Urinary bladder (tissue), 3 donors: ENCODE measurements at regions not wholly inside any gene's neighbourhood (a gene's known extent, or its start where the extent isn't known, plus 50 kb on each side); places are given as distances from the start of the nearest gene placed in this dataset.
"Not testable (repeated sequence)": the region's sequence is repeated elsewhere in the genome, so short reads cannot be mapped to it uniquely, and the experiment has no call there.

Experiments
- DNase-seq: peaks from one replicate; pipeline ENCODE4 v3.0.0-alpha.2; 2015; ENCODE audit errors: extremely low spot score
- H3K27ac ChIP-seq: one replicate; pipeline ENCODE4 v1.5.1; 2013; ENCODE audit warnings: low read depth, mild to moderate bottlenecking, moderate library complexity
- H3K36me3 ChIP-seq: one replicate; pipeline ENCODE4 v1.6.1; 2013; ENCODE audit warnings: mild to moderate bottlenecking, moderate library complexity; ENCODE audit not compliant: insufficient read depth
- H3K4me1 ChIP-seq: one replicate; pipeline ENCODE4 v1.6.1; 2013; ENCODE audit warnings: mild to moderate bottlenecking, moderate library complexity; ENCODE audit not compliant: insufficient read depth
- H3K4me3 ChIP-seq: one replicate; pipeline ENCODE4 v1.5.1; 2013; ENCODE audit warnings: low read depth, low read length
- WGBS: extraction: QIAGEN DNeasy Blood & Tissue Kit; methylation state at CpG from one replicate; pipeline ENCODE4 v1.1.7; 2013; 5-methylcytosine and 5-hydroxymethylcytosine counted together
- donor health status: healthy with polysubstance abuse.
- donor health status: healthy.

- Histone ChIP-seq H3K4me3 (no peak overlapping the region), H3K4me1 (no peaks in the 10 kb centered on the region), H3K36me3 (no peaks in the 10 kb centered on the region), H3K27ac (no peak overlapping the region)
- no peak for DNase-seq
- 69% methylated on average over 8 of the region's 8 CpGs for WGBS
These were observed 139.3 kb upstream of the MXRA5 start for GRCh38 chrX:3485727-3486126.

DNA sequence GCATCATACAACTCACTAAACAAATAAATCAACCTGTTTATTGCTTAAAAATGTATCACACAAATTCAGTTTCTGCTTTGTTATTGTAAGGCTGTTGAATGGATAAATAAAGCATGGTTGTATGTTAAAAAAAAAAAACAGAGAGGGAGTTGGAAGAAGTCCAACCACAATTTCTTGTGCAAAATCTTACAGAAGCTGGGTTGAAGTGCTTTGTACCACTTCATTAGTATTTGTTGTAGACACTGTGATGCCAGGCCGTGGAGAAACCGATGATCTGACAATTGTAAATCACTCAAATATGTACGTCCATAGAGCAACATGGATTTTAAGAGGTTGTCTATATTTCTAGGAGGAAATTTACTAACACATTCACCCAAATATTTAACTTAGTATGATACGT, 132.6 kb upstream of the MXRA5 start:
- no peak for DNase-seq
- Histone ChIP-seq H3K36me3 (no peaks in the 10 kb centered on the region), H3K4me1 (no peaks in the 10 kb centered on the region), H3K27ac (no peak overlapping the region), H3K4me3 (no peak overlapping the region)
- 34% methylated on average over 4 of the region's 4 CpGs for WGBS

- DNase-seq, result no peak
- H3K27ac ChIP-seq, result no peak overlapping the region
- no peaks in the 10 kb centered on the region for H3K4me1 ChIP-seq
- 94% methylated on average over 4 of the region's 4 CpGs for WGBS
- no peaks in the 10 kb centered on the region for H3K36me3 ChIP-seq
- H3K4me3 ChIP-seq, result no peak overlapping the region
These were observed 130.5 kb upstream of the MXRA5 start for GRCh38 chrX:3476973-3477372.

DNA sequence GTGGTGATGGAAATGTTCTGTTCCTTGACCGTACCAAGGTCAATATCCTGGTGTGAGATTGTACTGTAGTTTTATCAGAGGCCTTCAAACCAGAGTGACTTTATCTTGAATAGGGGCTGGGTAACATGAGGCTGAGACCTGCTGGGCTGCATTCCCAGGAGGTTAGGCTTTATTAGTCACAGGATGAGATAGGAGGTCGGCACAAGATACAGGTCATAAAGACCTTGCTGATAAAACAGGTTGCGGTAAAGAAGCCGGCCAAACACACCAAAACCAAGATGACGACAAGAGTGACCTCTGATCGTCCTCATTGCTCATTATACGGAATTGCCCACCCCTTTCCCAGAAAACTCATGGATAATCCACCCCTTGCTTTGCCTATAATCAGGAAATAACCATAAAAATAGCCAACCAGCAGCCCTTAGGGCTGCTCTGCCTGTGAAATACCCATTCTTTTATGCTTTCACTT, 123.8 kb upstream of the MXRA5 start:
- DNase-seq, H3K4me1 ChIP-seq, H3K4me3 ChIP-seq, H3K27ac ChIP-seq, H3K36me3 ChIP-seq: not testable (repeated sequence)
- WGBS, result 70% methylated on average over 7 of the region's 7 CpGs

- Histone ChIP-seq H3K4me1 (no peaks in the 10 kb centered on the region), H3K4me3 (no peak overlapping the region), H3K27ac (no peak overlapping the region), H3K36me3 (no peaks in the 10 kb centered on the region)
- no peak for DNase-seq
- WGBS, result 91% methylated on average over 2 of the region's 2 CpGs
These were observed 121.6 kb upstream of the MXRA5 start for GRCh38 chrX:3468031-3468430.

DNA sequence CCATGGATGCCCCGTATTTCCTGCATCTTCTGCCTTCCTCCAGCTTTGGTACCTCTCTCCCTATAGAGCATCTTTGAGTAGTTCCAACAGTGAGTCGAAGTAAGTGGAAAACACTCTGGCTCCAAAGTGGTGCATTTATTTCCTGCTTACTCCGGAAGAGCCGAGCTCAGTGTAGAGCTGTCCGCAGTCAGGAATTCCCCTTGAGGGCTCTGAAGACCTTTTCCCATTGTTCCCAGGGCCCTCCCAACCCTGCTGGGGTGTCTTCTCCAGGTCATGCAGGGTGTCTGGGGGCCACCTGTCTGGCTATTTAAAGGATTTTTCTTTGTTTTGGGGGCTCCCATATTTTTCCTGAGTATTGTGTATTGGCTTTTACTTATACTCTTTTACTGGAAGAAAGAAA, 118.6 kb upstream of the MXRA5 start:
- no peak for DNase-seq
- Histone ChIP-seq H3K36me3 (no peaks in the 10 kb centered on the region), H3K27ac (no peak overlapping the region), H3K4me3 (no peak overlapping the region), H3K4me1 (no peaks in the 10 kb centered on the region)
- 73% methylated on average over 5 of the region's 5 CpGs for WGBS

- WGBS, result 55% methylated on average over 4 of the region's 4 CpGs
- Histone ChIP-seq H3K4me3 (no peak overlapping the region), H3K4me1 (no peaks in the 10 kb centered on the region)
These were observed 115.7 kb upstream of the MXRA5 start for GRCh38 chrX:3462166-3462508.

GRCh38 chrX:3461397-3462165, 115.1 kb upstream of the MXRA5 start:
- Histone ChIP-seq H3K4me1 (no peaks in the 10 kb centered on the region), H3K36me3 (no peaks in the 10 kb centered on the region), H3K4me3 (no peak overlapping the region), H3K27ac (no peak overlapping the region)
- no peak for DNase-seq
- WGBS, result 32% methylated on average over 12 of the region's 12 CpGs

More at GRCh38 chrX:3462166-3462508, 115.7 kb upstream of the MXRA5 start:
- no peak for DNase-seq
- Histone ChIP-seq H3K27ac (no peak overlapping the region), H3K36me3 (no peaks in the 10 kb centered on the region)

- Histone ChIP-seq H3K36me3 (no peaks in the 10 kb centered on the region), H3K27ac (no peak overlapping the region), H3K4me1 (no peaks in the 10 kb centered on the region), H3K4me3 (no peak overlapping the region)
- 46% methylated on average over 2 of the region's 2 CpGs for WGBS
- DNase-seq, result no peak
These were observed 109.3 kb upstream of the MXRA5 start for GRCh38 chrX:3455796-3456195.

DNA sequence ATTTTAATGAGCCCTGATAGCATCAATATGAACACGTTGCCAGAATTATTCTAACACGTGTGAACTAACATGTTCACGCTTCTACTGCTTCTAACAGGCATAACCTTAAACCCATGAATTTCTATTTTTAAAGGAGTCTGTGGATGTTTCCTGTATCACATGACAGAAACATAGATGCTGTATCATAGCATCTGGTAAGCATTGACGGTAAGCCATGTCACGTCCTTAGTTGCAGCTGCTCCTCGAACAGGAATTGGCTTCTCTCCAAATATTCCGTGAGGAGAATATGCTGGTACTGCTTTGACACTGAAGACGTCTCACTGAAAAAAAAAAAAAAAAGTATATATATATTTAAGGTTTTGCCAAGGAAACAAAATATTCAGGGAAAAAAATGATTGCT, 105.1 kb upstream of the MXRA5 start:
- DNase-seq, result no peak
- Histone ChIP-seq H3K4me3 (no peak overlapping the region), H3K4me1 (no peaks in the 10 kb centered on the region), H3K27ac (no peak overlapping the region), H3K36me3 (no peaks in the 10 kb centered on the region)
- 31% methylated on average over 8 of the region's 8 CpGs for WGBS

GRCh38 chrX:3450881-3451570, 104.6 kb upstream of the MXRA5 start:
- Histone ChIP-seq H3K4me3 (no peak overlapping the region), H3K36me3 (no peaks in the 10 kb centered on the region), H3K27ac (no peak overlapping the region), H3K4me1 (no peaks in the 10 kb centered on the region)
- no peak for DNase-seq
- WGBS, result 41% methylated on average over 3 of the region's 3 CpGs

DNA sequence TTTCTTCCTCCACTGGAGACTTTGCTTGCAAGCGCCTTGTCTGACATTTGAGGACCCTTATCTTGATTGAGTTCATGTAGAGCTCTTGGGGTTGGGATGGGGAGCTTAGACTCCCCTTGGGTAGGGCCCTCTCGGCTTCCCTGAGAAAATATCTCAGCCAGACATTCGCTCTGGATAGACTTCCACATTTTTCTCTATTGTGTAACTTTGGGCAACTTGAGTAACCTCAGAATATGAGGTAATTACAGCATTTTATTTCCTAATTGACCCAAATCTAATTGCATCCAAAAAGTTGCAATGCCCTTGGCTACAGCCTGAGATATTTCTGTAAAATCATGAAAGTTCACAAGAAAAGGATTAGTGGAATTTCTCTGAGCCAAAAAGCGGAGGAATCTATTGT, 102.8 kb upstream of the MXRA5 start:
- WGBS, result 77% methylated on average over 4 of the region's 4 CpGs
- Histone ChIP-seq H3K4me1 (no peaks in the 10 kb centered on the region), H3K27ac (no peak overlapping the region), H3K4me3 (no peak overlapping the region), H3K36me3 (no peaks in the 10 kb centered on the region)
- DNase-seq, result no peak

DNA sequence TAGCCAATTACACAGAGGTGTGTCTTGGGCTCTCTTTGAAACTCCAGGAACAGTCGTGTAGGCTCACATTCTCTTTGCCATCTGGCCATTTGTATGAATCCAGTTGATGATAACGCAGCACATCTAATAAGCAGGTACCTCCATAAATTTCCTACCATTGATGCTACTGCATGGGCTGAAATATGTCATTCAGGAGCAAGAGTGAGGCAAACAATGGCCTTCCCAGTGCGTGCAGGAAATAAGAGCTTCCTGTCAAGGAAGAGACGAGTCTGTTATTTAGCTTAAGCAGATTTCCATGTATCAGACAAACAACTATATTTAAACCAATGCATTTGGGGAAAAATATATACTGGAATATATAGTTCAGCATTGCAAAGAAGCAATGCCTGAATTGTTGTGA, 102.1 kb upstream of the MXRA5 start:
- no peak overlapping the region for H3K4me3 ChIP-seq
- no peak for DNase-seq
- no peaks in the 10 kb centered on the region for H3K4me1 ChIP-seq
- H3K27ac ChIP-seq, result no peak overlapping the region
- no peaks in the 10 kb centered on the region for H3K36me3 ChIP-seq
- 66% methylated on average over 4 of the region's 4 CpGs for WGBS

DNA sequence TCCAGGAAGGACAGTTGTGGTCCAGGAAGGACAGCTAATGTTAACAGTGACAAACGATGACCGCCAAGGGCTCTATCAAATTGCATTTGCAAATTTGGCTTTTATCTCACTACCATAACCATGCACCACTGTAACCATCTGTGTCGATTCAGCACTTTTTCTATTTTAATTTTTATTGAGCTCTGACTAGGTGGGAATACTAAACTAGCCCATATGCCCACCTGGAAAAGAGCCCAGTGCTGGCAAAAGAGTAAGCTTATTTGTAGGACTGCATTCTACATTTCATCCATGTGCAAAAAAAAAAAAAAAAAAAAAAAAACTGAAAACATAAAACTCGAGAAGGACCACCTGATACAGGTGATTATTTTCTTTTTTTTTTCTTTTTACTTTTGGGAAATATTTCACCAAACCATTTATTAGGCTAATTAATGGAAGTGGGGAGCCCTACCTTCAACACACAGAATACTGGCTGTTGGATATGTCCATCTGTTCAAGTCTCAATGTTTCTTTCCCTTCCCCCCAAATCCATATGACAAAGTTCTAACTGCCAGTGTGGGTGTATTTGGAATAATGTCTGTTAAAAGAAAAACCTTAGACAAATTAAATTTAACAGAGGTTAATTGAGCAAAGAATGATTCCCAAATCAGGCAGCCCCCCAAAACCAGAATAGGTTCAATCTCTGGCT, 99.5 kb upstream of the MXRA5 start:
- 86% methylated on average over 4 of the region's 4 CpGs for WGBS
- Histone ChIP-seq H3K36me3 (no peaks in the 10 kb centered on the region), H3K4me1 (no peaks in the 10 kb centered on the region), H3K4me3 (no peak overlapping the region), H3K27ac (no peak overlapping the region)
- DNase-seq, result no peak
